WI38 (cell line): ENCODE measurements at regions not wholly inside any gene's neighbourhood (a gene's known extent, or its start where the extent isn't known, plus 50 kb on each side); places are given as distances from the start of the nearest gene placed in this dataset.
"Not testable (repeated sequence)": the region's sequence is repeated elsewhere in the genome, so short reads cannot be mapped to it uniquely, and the experiment has no call there.

Source experiments
- H3K4me3 ChIP-seq: 2 replicates; pipeline ENCODE4 v1.5.1; 2011; ENCODE audit warnings: low read depth, mild to moderate bottlenecking, control low read depth, low read length
- CTCF ChIP-seq: IDR thresholded peaks from 2 replicates; pipeline ENCODE4 v1.5.1; 2012; ENCODE audit warnings: low read depth, mild to moderate bottlenecking, control low read depth, low read length

GRCh38 chr13:63774133-63774532 is 2358.5 kb upstream of the PCDH20 start:
- no peak overlapping the region for H3K4me3 ChIP-seq
- TF ChIP-seq CTCF, result no peak

GRCh38 chr13:63773476-63773875 is 2357.8 kb upstream of the PCDH20 start:
- H3K4me3 ChIP-seq, result no peak overlapping the region
- TF ChIP-seq CTCF, result no peak

- not testable (repeated sequence) for H3K4me3 ChIP-seq
Observed at GRCh38 chr13:63757683-63758082, 2342.0 kb upstream of the PCDH20 start.

GRCh38 chr13:63749857-63750256 is 2334.2 kb upstream of the PCDH20 start:
- H3K4me3 ChIP-seq, result not testable (repeated sequence)

- not testable (repeated sequence) for H3K4me3 ChIP-seq
Observed at GRCh38 chr13:63741814-63742101, 2326.1 kb upstream of the PCDH20 start.

- H3K4me3 ChIP-seq, result no peak overlapping the region
- no peak for TF ChIP-seq CTCF
Observed at GRCh38 chr13:63741029-63741813, 2325.6 kb upstream of the PCDH20 start.

GRCh38 chr13:63739112-63739735 is 2323.6 kb upstream of the PCDH20 start:
- not testable (repeated sequence) for H3K4me3 ChIP-seq

GRCh38 chr13:63737418-63737817 is 2321.8 kb upstream of the PCDH20 start:
- no peak overlapping the region for H3K4me3 ChIP-seq
- TF ChIP-seq CTCF, result no peak

- TF ChIP-seq CTCF, result no peak
- H3K4me3 ChIP-seq, result no peak overlapping the region
Observed at GRCh38 chr13:63731896-63732295, 2316.2 kb upstream of the PCDH20 start.

- not testable (repeated sequence) for H3K4me3 ChIP-seq
Observed at GRCh38 chr13:63712159-63712558, 2296.5 kb upstream of the PCDH20 start.
